HG03139 (cell line): ENCODE measurements at regions not wholly inside any gene's neighbourhood (a gene's known extent, or its start where the extent isn't known, plus 50 kb on each side); places are given as distances from the start of the nearest gene placed in this dataset.
"Not testable (repeated sequence)": the region's sequence is repeated elsewhere in the genome, so short reads cannot be mapped to it uniquely, and the experiment has no call there.

Experiments
- ATAC-seq: cut with Tn5 transposase; IDR thresholded peaks from one replicate; pipeline ENCODE4 v1.9.1; 2021; ENCODE audit not compliant: unreplicated experiment

GRCh38 chr6:57708061-57708460, 390.6 kb downstream of the PRIM2 start:
- ATAC-seq = not testable (repeated sequence)

GRCh38 chr6:57722546-57722945, 405.1 kb downstream of the PRIM2 start:
- not testable (repeated sequence) for ATAC-seq

GRCh38 chr6:57723815-57724401, 406.5 kb downstream of the PRIM2 start:
- not testable (repeated sequence) for ATAC-seq

GRCh38 chr6:57729407-57729806, 412.0 kb downstream of the PRIM2 start:
- ATAC-seq = not testable (repeated sequence)

- ATAC-seq = not testable (repeated sequence)
These were observed 413.3 kb downstream of the PRIM2 start for GRCh38 chr6:57730726-57731125.

GRCh38 chr6:57747716-57748115, 430.3 kb downstream of the PRIM2 start:
- not testable (repeated sequence) for ATAC-seq

GRCh38 chr6:57759850-57760249, 442.4 kb downstream of the PRIM2 start:
- not testable (repeated sequence) for ATAC-seq

- ATAC-seq = not testable (repeated sequence)
These were observed 475.4 kb downstream of the PRIM2 start for GRCh38 chr6:57792720-57793397.

- ATAC-seq = not testable (repeated sequence)
These were observed 475.9 kb downstream of the PRIM2 start for GRCh38 chr6:57793398-57793762.

- not testable (repeated sequence) for ATAC-seq
These were observed 482.5 kb downstream of the PRIM2 start for GRCh38 chr6:57799703-57800479.

GRCh38 chr6:57808581-57808980, 491.2 kb downstream of the PRIM2 start:
- not testable (repeated sequence) for ATAC-seq

- ATAC-seq = not testable (repeated sequence)
These were observed 492.0 kb downstream of the PRIM2 start for GRCh38 chr6:57809454-57809853.

GRCh38 chr6:57813271-57814075, 496.0 kb downstream of the PRIM2 start:
- ATAC-seq = not testable (repeated sequence)

GRCh38 chr6:57815826-57816225, 498.4 kb downstream of the PRIM2 start:
- ATAC-seq = not testable (repeated sequence)

- ATAC-seq = not testable (repeated sequence)
These were observed 503.9 kb downstream of the PRIM2 start for GRCh38 chr6:57821325-57821724.

GRCh38 chr6:57822448-57822847, 505.0 kb downstream of the PRIM2 start:
- not testable (repeated sequence) for ATAC-seq

- no peak for ATAC-seq
These were observed 505.5 kb downstream of the PRIM2 start for GRCh38 chr6:57822896-57823358.

- ATAC-seq = not testable (repeated sequence)
These were observed 520.3 kb downstream of the PRIM2 start for GRCh38 chr6:57837622-57838209.

GRCh38 chr6:57841551-57841950, 524.1 kb downstream of the PRIM2 start:
- ATAC-seq = not testable (repeated sequence)

- not testable (repeated sequence) for ATAC-seq
These were observed 536.4 kb downstream of the PRIM2 start for GRCh38 chr6:57853745-57854407.
